KMS-11 (cell line): ENCODE measurements at regions not wholly inside any gene's neighbourhood (a gene's known extent, or its start where the extent isn't known, plus 50 kb on each side); places are given as distances from the start of the nearest gene placed in this dataset.

ENCODE experiments used
- H2AFZ ChIP-seq: fragments of 200-600 bp; sonication (generic); 2 replicates; pipeline ENCODE4 v1.6.1; 2016; ENCODE audit warnings: antibody characterized with exemption, mixed run types, low read depth
- H3K27ac ChIP-seq: fragments of 200-600 bp; sonication (generic); 2 replicates; pipeline ENCODE4 v1.6.1; 2016; ENCODE audit warnings: mild to moderate bottlenecking, mixed run types
- H3K27me3 ChIP-seq: fragments of 200-600 bp; sonication (generic); 2 replicates; pipeline ENCODE4 v1.6.1; 2017; ENCODE audit warnings: mild to moderate bottlenecking, low read depth, mixed run types, moderate library complexity; ENCODE audit not compliant: insufficient read depth
- H3K36me3 ChIP-seq: fragments of 200-600 bp; sonication (generic); 2 replicates; pipeline ENCODE4 v1.6.1; 2017; ENCODE audit warnings: mild to moderate bottlenecking, mixed run types; ENCODE audit not compliant: insufficient read depth
- H3K4me1 ChIP-seq: fragments of 200-600 bp; sonication (generic); 2 replicates; pipeline ENCODE4 v1.6.1; 2016; ENCODE audit warnings: mild to moderate bottlenecking, low read depth, mixed run types; ENCODE audit not compliant: poor library complexity, severe bottlenecking
- H3K4me2 ChIP-seq: fragments of 200-600 bp; sonication (generic); 2 replicates; pipeline ENCODE4 v1.7.0; 2016; ENCODE audit warnings: mild to moderate bottlenecking, mixed run types
- H3K4me3 ChIP-seq: fragments of 200-600 bp; sonication (generic); IDR thresholded peaks from 2 replicates; pipeline ENCODE4 v1.6.1; 2017; ENCODE audit warnings: low read depth, low read length, mixed read lengths; ENCODE audit not compliant: insufficient read depth
- H3K79me2 ChIP-seq: fragments of 200-600 bp; sonication (generic); 2 replicates; pipeline ENCODE4 v1.6.1; 2016; ENCODE audit warnings: low read depth, mixed run types; ENCODE audit not compliant: insufficient read depth
- H3K9ac ChIP-seq: fragments of 200-600 bp; sonication (generic); 2 replicates; pipeline ENCODE4 v1.6.1; 2016; ENCODE audit warnings: mild to moderate bottlenecking, mixed run types
- H4K20me1 ChIP-seq: fragments of 200-600 bp; sonication (generic); 2 replicates; pipeline ENCODE4 v1.6.1; 2016; ENCODE audit warnings: mild to moderate bottlenecking, mixed run types; ENCODE audit not compliant: insufficient read depth
- TF ChIP-seq, protein P1 (sequence below): fragments of 200-600 bp; sonication (generic); conservative IDR thresholded peaks from 2 replicates; pipeline ENCODE4 v1.6.1; 2017; ENCODE audit warnings: low read depth, mild to moderate bottlenecking, antibody characterized with exemption, low read length, moderate library complexity, mixed read lengths

DNA sequence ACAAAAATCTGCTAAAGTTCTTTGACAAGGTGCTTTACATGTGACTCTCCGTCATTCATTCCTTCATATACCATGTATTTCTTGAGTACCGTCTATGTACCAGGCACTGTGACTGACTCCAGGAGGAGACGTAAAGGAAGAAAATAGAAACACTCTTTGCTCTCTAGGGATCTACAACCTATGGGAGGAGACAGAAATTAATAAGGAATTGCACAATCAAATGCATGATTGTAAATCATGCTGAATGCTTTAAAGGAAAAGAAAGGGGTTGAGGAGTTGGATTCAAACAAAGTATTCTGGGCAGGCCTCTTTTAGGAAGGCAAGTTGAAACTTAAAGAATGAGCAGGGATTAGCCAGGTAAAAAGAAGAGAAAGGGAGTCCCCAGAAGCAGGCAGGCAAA is 239.1 kb upstream of the FGGY start:
- Histone ChIP-seq H3K79me2 (no peaks in the 10 kb centered on the region), H3K27me3 (no peaks in the 10 kb centered on the region), H3K4me3 (no peak overlapping the region), H3K4me2 (no peak overlapping the region), H3K4me1 (no peaks in the 10 kb centered on the region), H3K36me3 (no peaks in the 10 kb centered on the region), H4K20me1 (no peaks in the 10 kb centered on the region), H3K27ac (no peak overlapping the region), H3K9ac (no peak overlapping the region), H2AFZ (no peak overlapping the region)
- TF ChIP-seq, protein P1, sequence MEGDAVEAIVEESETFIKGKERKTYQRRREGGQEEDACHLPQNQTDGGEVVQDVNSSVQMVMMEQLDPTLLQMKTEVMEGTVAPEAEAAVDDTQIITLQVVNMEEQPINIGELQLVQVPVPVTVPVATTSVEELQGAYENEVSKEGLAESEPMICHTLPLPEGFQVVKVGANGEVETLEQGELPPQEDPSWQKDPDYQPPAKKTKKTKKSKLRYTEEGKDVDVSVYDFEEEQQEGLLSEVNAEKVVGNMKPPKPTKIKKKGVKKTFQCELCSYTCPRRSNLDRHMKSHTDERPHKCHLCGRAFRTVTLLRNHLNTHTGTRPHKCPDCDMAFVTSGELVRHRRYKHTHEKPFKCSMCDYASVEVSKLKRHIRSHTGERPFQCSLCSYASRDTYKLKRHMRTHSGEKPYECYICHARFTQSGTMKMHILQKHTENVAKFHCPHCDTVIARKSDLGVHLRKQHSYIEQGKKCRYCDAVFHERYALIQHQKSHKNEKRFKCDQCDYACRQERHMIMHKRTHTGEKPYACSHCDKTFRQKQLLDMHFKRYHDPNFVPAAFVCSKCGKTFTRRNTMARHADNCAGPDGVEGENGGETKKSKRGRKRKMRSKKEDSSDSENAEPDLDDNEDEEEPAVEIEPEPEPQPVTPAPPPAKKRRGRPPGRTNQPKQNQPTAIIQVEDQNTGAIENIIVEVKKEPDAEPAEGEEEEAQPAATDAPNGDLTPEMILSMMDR, result no peak

DNA sequence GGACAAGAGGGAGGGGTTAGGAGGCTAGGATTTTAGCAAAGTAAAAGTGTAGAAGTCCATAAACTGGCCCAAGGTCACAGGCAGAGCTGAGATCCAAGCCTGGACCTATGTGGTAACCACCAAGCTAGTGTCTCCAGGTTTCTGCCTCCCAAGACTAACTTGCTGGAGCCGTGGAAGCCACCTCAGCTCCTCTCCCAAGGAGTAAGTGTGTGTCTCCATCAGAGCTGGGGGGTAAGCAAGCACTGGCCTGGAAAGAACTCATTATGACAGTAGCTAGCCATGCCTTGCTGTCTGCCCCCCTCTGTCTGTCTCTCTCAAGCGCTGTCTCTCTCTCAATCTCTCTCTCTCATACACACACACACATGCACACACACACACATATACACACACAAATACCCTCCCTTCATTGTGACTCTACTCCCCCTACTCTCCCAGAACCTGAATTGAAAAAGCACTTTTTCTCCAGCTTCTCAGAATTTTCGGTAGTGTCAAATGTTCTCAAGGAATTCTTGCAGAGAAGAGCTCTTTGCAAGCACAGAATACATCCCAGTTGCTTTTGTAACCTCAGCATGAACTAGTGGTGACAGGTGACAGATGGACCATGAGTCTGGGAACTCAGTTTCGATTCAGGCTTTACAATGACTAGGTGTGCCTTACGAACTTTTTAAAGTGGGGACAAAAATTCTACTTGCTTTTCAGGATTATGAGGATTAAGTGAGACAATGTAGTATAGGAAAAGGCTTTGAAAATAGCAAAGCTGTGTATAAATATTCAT is 238.0 kb upstream of the FGGY start:
- H2AFZ ChIP-seq, result no peak overlapping the region
- H3K79me2 ChIP-seq, result no peaks in the 10 kb centered on the region
- no peak overlapping the region for H3K4me2 ChIP-seq
- no peak overlapping the region for H3K27ac ChIP-seq
- no peaks in the 10 kb centered on the region for H3K36me3 ChIP-seq
- H3K4me3 ChIP-seq, result no peak overlapping the region
- no peaks in the 10 kb centered on the region for H3K4me1 ChIP-seq
- no peaks in the 10 kb centered on the region for H4K20me1 ChIP-seq
- H3K27me3 ChIP-seq, result no peaks in the 10 kb centered on the region
- no peak overlapping the region for H3K9ac ChIP-seq
- TF ChIP-seq, protein P1, result no peak

DNA sequence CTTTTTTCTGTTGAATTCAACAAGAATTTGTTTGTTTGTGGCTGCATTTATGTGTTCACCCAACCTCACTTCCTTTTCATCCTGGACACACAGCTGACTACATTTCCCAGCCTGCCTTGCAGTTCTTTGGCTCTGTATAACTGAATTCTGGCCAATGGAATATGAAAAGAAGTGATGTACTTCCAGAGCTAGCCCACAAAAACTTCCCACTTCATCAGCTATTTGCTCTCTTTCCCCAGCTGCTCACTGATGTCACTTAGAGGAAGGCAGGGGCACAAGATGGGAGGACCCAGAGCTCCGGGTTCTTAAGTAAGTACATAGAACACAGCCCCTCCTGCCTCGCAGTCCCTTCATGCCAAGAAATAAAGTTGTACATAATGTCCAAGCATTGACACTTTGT is 235.0 kb upstream of the FGGY start:
- Histone ChIP-seq H2AFZ (no peak overlapping the region), H4K20me1 (no peaks in the 10 kb centered on the region), H3K79me2 (no peaks in the 10 kb centered on the region), H3K9ac (no peak overlapping the region), H3K27me3 (no peaks in the 10 kb centered on the region), H3K4me1 (no peaks in the 10 kb centered on the region), H3K36me3 (no peaks in the 10 kb centered on the region), H3K27ac (no peak overlapping the region), H3K4me3 (no peak overlapping the region), H3K4me2 (no peak overlapping the region)
- TF ChIP-seq, protein P1, result no peak

DNA sequence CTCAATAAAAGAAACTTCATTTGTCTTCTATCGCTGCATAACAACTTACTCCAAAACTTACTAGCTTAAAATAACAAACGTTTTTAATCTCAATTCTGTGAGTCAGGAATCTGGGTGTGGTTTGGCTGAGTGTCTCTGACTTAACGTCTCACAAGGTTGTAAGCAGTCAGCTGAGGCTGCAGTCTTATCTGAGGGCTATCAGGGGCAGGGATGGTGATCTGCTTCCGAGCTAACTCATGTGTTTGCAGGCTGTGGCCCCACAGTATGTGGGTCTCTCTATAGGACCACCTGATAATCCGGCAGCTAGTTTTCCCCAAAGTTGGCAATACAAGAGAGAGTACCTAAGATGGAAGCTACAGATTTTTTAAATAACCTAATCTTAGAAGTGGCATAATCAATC is 234.2 kb upstream of the FGGY start:
- H3K79me2 ChIP-seq, result no peaks in the 10 kb centered on the region
- TF ChIP-seq, protein P1, result no peak
- H3K36me3 ChIP-seq, result no peaks in the 10 kb centered on the region
- no peak overlapping the region for H3K27ac ChIP-seq
- H3K27me3 ChIP-seq, result no peaks in the 10 kb centered on the region
- H3K4me3 ChIP-seq, result no peak overlapping the region
- H4K20me1 ChIP-seq, result no peaks in the 10 kb centered on the region
- H3K4me2 ChIP-seq, result no peak overlapping the region
- H2AFZ ChIP-seq, result no peak overlapping the region
- H3K4me1 ChIP-seq, result no peaks in the 10 kb centered on the region
- no peak overlapping the region for H3K9ac ChIP-seq
